DOHH2 (cell line): ENCODE measurements at regions not wholly inside any gene's neighbourhood (a gene's known extent, or its start where the extent isn't known, plus 50 kb on each side); places are given as distances from the start of the nearest gene placed in this dataset.
"Not testable (repeated sequence)": the region's sequence is repeated elsewhere in the genome, so short reads cannot be mapped to it uniquely, and the experiment has no call there.

Experiments used
- H3F3A ChIP-seq: fragments of 200-600 bp; sonication (generic), shearing (Covaris generic); 2 replicates; pipeline ENCODE4 v1.6.0; 2016; ENCODE audit warnings: antibody characterized with exemption, mild to moderate bottlenecking; ENCODE audit not compliant: control insufficient read depth, insufficient read depth
- H3K27ac ChIP-seq: fragments of 200-600 bp; sonication (generic); 2 replicates; pipeline ENCODE4 v1.5.1; 2014; ENCODE audit warnings: low read depth, mild to moderate bottlenecking, low read length, moderate library complexity
- H3K27me3 ChIP-seq: fragments of 200-600 bp; sonication (generic); 2 replicates; pipeline ENCODE4 v1.6.1; 2014; ENCODE audit warnings: mild to moderate bottlenecking, low read length, mixed read lengths; ENCODE audit not compliant: control insufficient read depth
- H3K36me3 ChIP-seq: fragments of 200-600 bp; sonication (generic); 2 replicates; pipeline ENCODE4 v1.6.1; 2014; ENCODE audit warnings: mild to moderate bottlenecking, low read length, moderate library complexity, mixed read lengths; ENCODE audit not compliant: control insufficient read depth
- H3K4me1 ChIP-seq: fragments of 200-600 bp; sonication (generic); 2 replicates; pipeline ENCODE4 v1.6.1; 2014; ENCODE audit warnings: mild to moderate bottlenecking, low read length, mixed read lengths; ENCODE audit not compliant: control insufficient read depth
- H3K4me2 ChIP-seq: fragments of 200-600 bp; sonication (generic); 2 replicates; pipeline ENCODE4 v1.6.0; 2014; ENCODE audit warnings: mild to moderate bottlenecking, low read length, moderate library complexity
- H3K4me3 ChIP-seq: fragments of 200-600 bp; sonication (generic); 2 replicates; pipeline ENCODE4 v1.5.1; 2014; ENCODE audit warnings: mild to moderate bottlenecking, low read length, mixed read lengths
- H3K79me2 ChIP-seq: fragments of 200-600 bp; sonication (generic); 2 replicates; pipeline ENCODE4 v1.6.1; 2014; ENCODE audit warnings: mild to moderate bottlenecking, low read length, mixed read lengths; ENCODE audit not compliant: control insufficient read depth
- H3K9me2 ChIP-seq: fragments of 200-600 bp; sonication (generic); replicated peaks from 2 replicates; pipeline ENCODE4 v1.6.1; 2014; ENCODE audit warnings: mild to moderate bottlenecking, low read length, mixed read lengths; ENCODE audit not compliant: control insufficient read depth
- H3K9me3 ChIP-seq: fragments of 200-600 bp; sonication (generic); 2 replicates; pipeline ENCODE4 v1.6.1; 2014; ENCODE audit warnings: antibody characterized with exemption, low read length, mixed read lengths; ENCODE audit not compliant: control insufficient read depth, insufficient read depth
- H4K20me1 ChIP-seq: fragments of 200-600 bp; sonication (generic); 2 replicates; pipeline ENCODE4 v1.6.0; 2014; ENCODE audit warnings: low read depth, mild to moderate bottlenecking, antibody characterized with exemption, low read length, moderate library complexity; ENCODE audit not compliant: control insufficient read depth, insufficient read depth
- EZH2phosphoT487 ChIP-seq: fragments of 200-600 bp; sonication (generic); IDR thresholded peaks from 2 replicates; pipeline ENCODE4 v1.6.1; 2017; ENCODE audit warnings: borderline replicate concordance, mild to moderate bottlenecking, antibody characterized with exemption, low read length, moderate library complexity, mixed read lengths
- TF ChIP-seq, protein P1 (sequence below): fragments of 200-600 bp; sonication (generic); IDR thresholded peaks from one replicate; pipeline ENCODE4 v1.5.1; 2014; ENCODE audit warnings: antibody characterized with exemption, mild to moderate bottlenecking, low read depth, low read length; ENCODE audit not compliant: poor library complexity, severe bottlenecking

- H3K27ac ChIP-seq = no peak overlapping the region
- TF ChIP-seq, protein P1, sequence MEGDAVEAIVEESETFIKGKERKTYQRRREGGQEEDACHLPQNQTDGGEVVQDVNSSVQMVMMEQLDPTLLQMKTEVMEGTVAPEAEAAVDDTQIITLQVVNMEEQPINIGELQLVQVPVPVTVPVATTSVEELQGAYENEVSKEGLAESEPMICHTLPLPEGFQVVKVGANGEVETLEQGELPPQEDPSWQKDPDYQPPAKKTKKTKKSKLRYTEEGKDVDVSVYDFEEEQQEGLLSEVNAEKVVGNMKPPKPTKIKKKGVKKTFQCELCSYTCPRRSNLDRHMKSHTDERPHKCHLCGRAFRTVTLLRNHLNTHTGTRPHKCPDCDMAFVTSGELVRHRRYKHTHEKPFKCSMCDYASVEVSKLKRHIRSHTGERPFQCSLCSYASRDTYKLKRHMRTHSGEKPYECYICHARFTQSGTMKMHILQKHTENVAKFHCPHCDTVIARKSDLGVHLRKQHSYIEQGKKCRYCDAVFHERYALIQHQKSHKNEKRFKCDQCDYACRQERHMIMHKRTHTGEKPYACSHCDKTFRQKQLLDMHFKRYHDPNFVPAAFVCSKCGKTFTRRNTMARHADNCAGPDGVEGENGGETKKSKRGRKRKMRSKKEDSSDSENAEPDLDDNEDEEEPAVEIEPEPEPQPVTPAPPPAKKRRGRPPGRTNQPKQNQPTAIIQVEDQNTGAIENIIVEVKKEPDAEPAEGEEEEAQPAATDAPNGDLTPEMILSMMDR = no peak
- no peak for TF ChIP-seq EZH2phosphoT487
- 0 out of 2 replicates have a peak, but pooled peaks cover 4% of the 10 kb centered on the region for H3K9me3 ChIP-seq
- H3K27me3 ChIP-seq = no peaks in the 10 kb centered on the region
- H4K20me1 ChIP-seq = no peaks in the 10 kb centered on the region
- H3F3A ChIP-seq = no peaks in the 10 kb centered on the region
- no peaks in the 10 kb centered on the region for H3K79me2 ChIP-seq
- H3K4me1 ChIP-seq = no peaks in the 10 kb centered on the region
- H3K36me3 ChIP-seq = no peaks in the 10 kb centered on the region
- H3K4me2 ChIP-seq = no peak overlapping the region
- no peak overlapping the region for H3K4me3 ChIP-seq
- H3K9me2 ChIP-seq = no peaks in the 10 kb centered on the region
Observed at GRCh38 chr1:79896140-79896539, 889.6 kb upstream of the ADGRL4 start.

- Histone ChIP-seq H3F3A (no peaks in the 10 kb centered on the region), H3K9me3 (0 out of 2 replicates have a peak, but pooled peaks cover 4% of the 10 kb centered on the region), H3K79me2 (no peaks in the 10 kb centered on the region), H3K27me3 (no peaks in the 10 kb centered on the region), H3K36me3 (no peaks in the 10 kb centered on the region), H3K9me2 (no peaks in the 10 kb centered on the region), H3K4me2 (no peak overlapping the region), H3K4me1 (no peaks in the 10 kb centered on the region), H4K20me1 (no peaks in the 10 kb centered on the region), H3K4me3 (no peak overlapping the region), H3K27ac (no peak overlapping the region)
- no peak for TF ChIP-seq EZH2phosphoT487
- TF ChIP-seq, protein P1 = no peak
Observed at GRCh38 chr1:79895573-79895972, 889.0 kb upstream of the ADGRL4 start.

GRCh38 chr1:79894129-79894528 is 887.6 kb upstream of the ADGRL4 start:
- not testable (repeated sequence) for H3K9me3 ChIP-seq, H3K27ac ChIP-seq, H3K36me3 ChIP-seq, H3F3A ChIP-seq, H3K27me3 ChIP-seq, H3K4me1 ChIP-seq, H3K79me2 ChIP-seq, H3K9me2 ChIP-seq, H4K20me1 ChIP-seq, H3K4me3 ChIP-seq, H3K4me2 ChIP-seq

DNA sequence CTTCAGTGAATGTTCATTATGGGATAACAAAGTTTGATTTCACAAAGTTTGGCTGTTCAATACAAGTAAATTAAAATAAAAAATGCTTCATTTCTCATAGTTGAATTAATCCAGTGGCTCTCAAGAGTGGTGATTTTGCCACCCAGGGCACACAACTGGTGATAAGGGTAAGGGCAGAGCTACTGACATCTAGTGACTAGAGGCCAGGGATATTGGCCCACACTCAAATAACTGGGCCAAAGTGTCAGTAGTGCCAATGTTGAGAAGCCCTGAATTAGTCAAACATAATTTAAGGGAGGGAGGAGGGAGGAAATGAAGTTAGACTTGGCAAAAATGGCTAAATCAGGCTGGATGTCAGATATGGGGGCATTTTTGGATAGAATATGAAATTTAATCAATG is 880.5 kb upstream of the ADGRL4 start:
- no peaks in the 10 kb centered on the region for H4K20me1 ChIP-seq
- H3K27ac ChIP-seq = no peak overlapping the region
- no peaks in the 10 kb centered on the region; the same call in 1 of the 2 replicates for H3K9me3 ChIP-seq
- H3K9me2 ChIP-seq = no peaks in the 10 kb centered on the region
- H3K27me3 ChIP-seq = no peaks in the 10 kb centered on the region
- H3K79me2 ChIP-seq = no peaks in the 10 kb centered on the region
- no peak for TF ChIP-seq EZH2phosphoT487
- TF ChIP-seq, protein P1 = no peak
- no peak overlapping the region for H3K4me3 ChIP-seq
- no peak overlapping the region for H3K4me2 ChIP-seq
- H3K4me1 ChIP-seq = no peaks in the 10 kb centered on the region
- no peaks in the 10 kb centered on the region for H3K36me3 ChIP-seq
- H3F3A ChIP-seq = no peaks in the 10 kb centered on the region
